HEK293T (cell line): ENCODE measurements at regions not wholly inside any gene's neighbourhood (a gene's known extent, or its start where the extent isn't known, plus 50 kb on each side); places are given as distances from the start of the nearest gene placed in this dataset.

Source experiments
- FOXK2 ChIP-seq: fragments of 450-650 bp; IDR thresholded peaks from 2 replicates; pipeline ENCODE4 v1.6.1; 2016; ENCODE audit warnings: mild to moderate bottlenecking
- HDGF ChIP-seq: fragments of 450-650 bp; IDR thresholded peaks from 2 replicates; pipeline ENCODE4 v1.6.1; 2017; ENCODE audit warnings: antibody characterized with exemption, borderline replicate concordance
- L3MBTL2 ChIP-seq: fragments of 450-650 bp; conservative IDR thresholded peaks from 2 replicates; pipeline ENCODE4 v1.6.1; 2016; ENCODE audit warnings: mild to moderate bottlenecking
- LEF1 ChIP-seq: fragments of 450-650 bp; IDR thresholded peaks from 2 replicates; pipeline ENCODE4 v1.6.1; 2017; ENCODE audit warnings: mild to moderate bottlenecking, borderline replicate concordance
- PKNOX1 ChIP-seq: fragments of 450-650 bp; IDR thresholded peaks from 2 replicates; pipeline ENCODE4 v1.6.1; 2016
- SP1 ChIP-seq: fragments of 450-650 bp; IDR thresholded peaks from 2 replicates; pipeline ENCODE4 v1.6.1; 2017

DNA sequence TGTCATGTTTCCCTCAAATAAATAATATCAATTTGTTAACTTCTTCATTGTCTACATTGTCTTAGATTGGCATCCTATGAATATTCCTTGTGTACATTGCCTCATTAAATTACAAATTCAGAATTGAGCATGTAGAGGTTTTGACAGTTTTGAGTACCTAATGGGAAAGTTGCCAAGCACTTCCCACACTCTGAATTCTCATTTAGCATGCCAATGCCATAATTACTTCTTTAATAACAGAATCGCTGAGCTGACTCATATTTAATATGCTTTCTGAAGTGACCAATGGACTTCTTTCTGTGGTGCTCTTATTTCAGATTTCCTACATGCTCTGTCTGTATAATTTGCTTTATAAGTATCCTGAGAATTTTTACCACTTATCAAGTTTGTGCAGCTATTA is 114.4 kb upstream of the NOL4 start:
- TF ChIP-seq SP1 = no peak
- no peak for TF ChIP-seq FOXK2
- no peak for TF ChIP-seq L3MBTL2
- no peak for TF ChIP-seq LEF1
- TF ChIP-seq PKNOX1 = no peak
- TF ChIP-seq HDGF = no peak
